Immature natural killer cell (primary cell): ENCODE measurements at regions not wholly inside any gene's neighbourhood (a gene's known extent, or its start where the extent isn't known, plus 50 kb on each side); places are given as distances from the start of the nearest gene placed in this dataset.

ENCODE experiments used
- DNase-seq, 3 donors: peaks; one replicate each; pipeline ENCODE4 v3.0.0; 2022; ENCODE audit warnings: mixed read lengths in 1 of 3
- H3K27ac Mint-ChIP-seq, 6 donors: one replicate each; pipeline ENCODE4 v1.8.0; 2020; ENCODE audit warnings: mixed read lengths in 6 of 6, mild to moderate bottlenecking in 5 of 6, inconsistent platforms in 4 of 6, moderate library complexity in 3 of 6
- H3K27me3 Mint-ChIP-seq, 3 donors: one replicate each; pipeline ENCODE4 v1.8.0; 2020 to 2021; ENCODE audit warnings: low read depth in 3 of 3, mild to moderate bottlenecking in 3 of 3, mixed read lengths in 3 of 3, moderate library complexity in 3 of 3, inconsistent platforms in 1 of 3
- H3K36me3 Mint-ChIP-seq, 3 donors: one replicate each; pipeline ENCODE4 v1.8.0; 2020; ENCODE audit warnings: mixed read lengths in 3 of 3, inconsistent platforms in 2 of 3, mild to moderate bottlenecking in 2 of 3
- H3K4me1 Mint-ChIP-seq, 2 donors: one replicate each; pipeline ENCODE4 v1.8.0; 2020; ENCODE audit warnings: inconsistent platforms in 2 of 2, mild to moderate bottlenecking in 2 of 2, mixed read lengths in 2 of 2, moderate library complexity in 1 of 2
- H3K4me3 Mint-ChIP-seq, 5 donors: one replicate each; pipeline ENCODE4 v1.8.0; 2020; ENCODE audit warnings: mild to moderate bottlenecking in 5 of 5, mixed read lengths in 5 of 5, inconsistent platforms in 3 of 5, moderate library complexity in 3 of 5
- H3K9me3 Mint-ChIP-seq, 6 donors: one replicate each; pipeline ENCODE4 v1.8.0; 2020; ENCODE audit warnings: mild to moderate bottlenecking in 6 of 6, mixed read lengths in 6 of 6, inconsistent platforms in 4 of 6, moderate library complexity in 3 of 6

DNA sequence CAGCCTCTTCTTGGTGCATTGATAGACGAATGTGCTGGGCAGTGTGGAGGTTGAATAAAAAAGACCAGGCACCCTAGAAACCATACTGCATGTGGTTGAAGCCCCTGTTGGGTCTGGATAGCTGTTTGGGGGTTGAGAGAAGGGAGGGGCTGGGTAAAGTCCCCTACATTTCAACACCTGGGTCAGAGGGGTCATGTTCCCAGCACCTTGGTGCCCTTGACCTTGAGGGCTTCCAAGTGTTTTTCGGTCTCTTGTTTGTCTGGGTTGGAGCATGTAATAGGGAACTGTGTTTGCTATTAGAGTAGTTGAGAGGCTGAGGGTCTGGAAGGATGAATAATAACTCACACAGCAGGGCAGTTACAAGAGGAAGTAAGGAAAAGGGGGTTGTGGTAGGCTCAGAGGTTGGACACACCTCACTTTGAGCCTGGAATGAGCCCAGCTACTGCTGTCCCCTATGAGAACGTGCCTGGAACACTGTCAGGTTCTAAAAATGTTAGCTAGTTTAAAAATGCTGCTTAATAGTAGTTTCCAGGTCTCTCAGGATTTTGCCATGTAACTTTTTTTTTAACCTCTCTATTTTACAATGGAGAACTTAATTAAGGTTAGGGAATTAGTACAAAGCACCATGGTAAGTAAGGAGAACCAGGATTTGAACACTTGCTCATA lies 155.2 kb upstream of the SPRY4 start:
- peaks cover 0 to 14% (median 9%) of the 10 kb centered on the region in 6 donors for H3K9me3 Mint-ChIP-seq
- peaks cover 4 to 6% (median 5%) of the 10 kb centered on the region in 3 donors for H3K27me3 Mint-ChIP-seq
- H3K27ac Mint-ChIP-seq, result no peak overlapping the region
- DNase-seq, result no peak
- H3K4me3 Mint-ChIP-seq, result no peak overlapping the region
- H3K4me1 Mint-ChIP-seq, result no peaks in the 10 kb centered on the region
- H3K36me3 Mint-ChIP-seq, result peaks cover 4 to 10% (median 4%) of the 10 kb centered on the region in 3 donors

DNA sequence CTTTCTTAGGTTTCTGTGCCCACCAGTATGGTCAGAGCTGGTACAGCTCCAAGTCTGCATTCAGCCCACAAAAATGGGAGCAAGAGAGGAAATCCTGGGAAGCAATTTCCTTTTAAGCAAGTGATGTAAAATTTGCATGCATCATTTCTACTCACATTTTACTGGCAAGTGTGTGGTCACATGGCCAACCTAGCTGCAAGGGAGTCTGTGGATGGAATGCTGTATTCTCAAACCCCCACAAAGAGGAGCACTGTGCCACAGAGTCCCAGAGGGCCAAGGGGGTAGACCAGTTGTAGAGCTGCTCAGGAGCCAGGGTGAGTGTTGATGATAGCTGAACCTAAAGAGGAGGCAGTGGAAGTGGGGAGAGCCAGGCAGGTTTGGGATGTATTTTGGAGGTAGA lies 154.3 kb upstream of the SPRY4 start:
- Mint-ChIP-seq H3K27ac (no peak overlapping the region), H3K4me3 (no peak overlapping the region), H3K36me3 (peaks cover 4 to 10% (median 4%) of the 10 kb centered on the region in 3 donors), H3K9me3 (peaks cover 0 to 12% (median 7%) of the 10 kb centered on the region in 6 donors), H3K27me3 (peaks cover 4 to 7% (median 5%) of the 10 kb centered on the region in 3 donors), H3K4me1 (no peaks in the 10 kb centered on the region)
- DNase-seq, result no peak

DNA sequence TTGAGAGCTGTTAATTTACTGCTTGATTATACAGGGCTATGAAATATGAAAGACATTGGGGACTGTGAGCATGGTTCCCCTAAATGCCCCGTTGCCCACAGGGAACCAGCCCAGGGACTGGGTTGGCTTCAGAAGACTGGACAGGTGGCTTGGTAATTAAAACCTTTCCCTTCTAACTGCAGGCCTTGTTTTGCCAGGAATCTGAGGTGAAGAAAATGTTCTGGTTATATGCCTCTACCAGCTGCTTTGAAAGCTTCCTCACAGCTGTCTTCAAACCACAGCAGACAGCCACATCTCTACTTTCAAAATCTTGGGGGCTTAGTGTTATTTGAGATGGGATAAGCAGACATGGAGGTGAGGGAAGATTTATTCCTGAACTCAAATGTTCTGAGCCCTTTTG lies 153.3 kb upstream of the SPRY4 start:
- H3K36me3 Mint-ChIP-seq, result peaks cover 4 to 10% (median 4%) of the 10 kb centered on the region in 3 donors
- H3K4me1 Mint-ChIP-seq, result no peaks in the 10 kb centered on the region
- peaks cover 2 to 9% (median 4%) of the 10 kb centered on the region in 3 donors for H3K27me3 Mint-ChIP-seq
- no peak for DNase-seq
- no peak overlapping the region for H3K27ac Mint-ChIP-seq
- peaks cover 0 to 12% (median 7%) of the 10 kb centered on the region in 6 donors for H3K9me3 Mint-ChIP-seq
- no peak overlapping the region for H3K4me3 Mint-ChIP-seq

DNA sequence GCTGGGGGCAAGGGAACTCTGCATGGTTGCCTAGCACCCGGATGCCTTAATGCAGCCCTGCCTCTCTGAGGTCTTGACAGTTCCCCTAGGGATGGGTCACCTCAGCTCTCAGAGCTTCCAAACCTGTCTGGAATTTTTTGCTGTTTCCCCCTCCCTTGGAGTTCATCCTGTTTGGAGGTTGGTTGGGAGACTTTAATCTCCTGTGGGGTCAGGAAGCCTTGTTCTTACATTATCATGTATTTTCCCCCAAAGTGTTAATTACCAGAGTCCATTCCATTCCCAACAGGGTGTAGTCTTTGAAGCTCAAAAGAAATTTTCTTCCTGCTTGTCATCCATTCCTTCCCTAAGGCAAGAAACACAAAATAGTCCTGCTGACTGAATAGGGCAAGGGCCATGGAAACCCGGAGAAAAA lies 150.3 kb upstream of the SPRY4 start:
- Mint-ChIP-seq H3K36me3 (peaks cover 4 to 10% (median 4%) of the 10 kb centered on the region in 3 donors), H3K4me3 (no peak overlapping the region), H3K27me3 (peaks cover 2 to 10% (median 4%) of the 10 kb centered on the region in 3 donors), H3K9me3 (peaks cover 0 to 12% (median 7%) of the 10 kb centered on the region in 6 donors), H3K4me1 (peaks cover 4 to 8% of the 10 kb centered on the region in 2 donors), H3K27ac (no peak overlapping the region)
- no peak for DNase-seq

DNA sequence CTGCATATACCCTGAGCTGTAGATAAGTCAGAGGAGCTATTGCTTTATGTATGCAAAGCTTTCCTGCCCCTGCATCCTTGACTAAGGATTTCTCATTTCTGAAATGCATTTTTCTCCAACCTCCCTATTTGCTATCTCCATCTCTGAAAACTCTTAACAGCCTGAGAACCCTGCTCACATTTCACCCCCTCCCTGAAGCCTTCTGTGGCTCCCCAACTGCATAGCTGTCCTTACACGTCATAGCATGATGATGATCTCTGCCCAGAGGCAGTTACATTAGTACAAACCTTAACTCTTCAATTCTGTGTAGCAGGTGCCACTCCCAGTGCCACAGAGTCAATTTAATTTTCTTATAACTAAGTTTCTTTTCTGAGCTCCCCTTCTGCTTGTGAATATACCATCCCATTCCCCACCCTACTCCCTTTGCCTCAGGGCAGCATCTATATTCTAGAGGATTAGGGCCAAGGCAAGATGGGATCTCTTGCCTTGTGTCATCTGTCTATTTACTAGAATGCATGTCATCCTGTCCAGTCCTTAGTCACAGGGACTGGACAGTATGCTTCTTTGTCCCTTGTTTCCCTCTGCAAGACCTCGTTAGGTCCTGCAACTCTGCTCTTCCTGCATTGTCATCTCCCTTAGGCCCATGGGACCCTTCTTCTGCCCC lies 149.7 kb upstream of the SPRY4 start:
- H3K27me3 Mint-ChIP-seq, result peaks cover 2 to 10% (median 4%) of the 10 kb centered on the region in 3 donors
- H3K27ac Mint-ChIP-seq, result no peak overlapping the region
- peaks cover 4 to 8% of the 10 kb centered on the region in 2 donors for H3K4me1 Mint-ChIP-seq
- peaks cover 0 to 12% (median 7%) of the 10 kb centered on the region in 6 donors for H3K9me3 Mint-ChIP-seq
- no peak for DNase-seq
- H3K36me3 Mint-ChIP-seq, result peaks cover 4 to 10% (median 4%) of the 10 kb centered on the region in 3 donors
- no peak overlapping the region for H3K4me3 Mint-ChIP-seq

DNA sequence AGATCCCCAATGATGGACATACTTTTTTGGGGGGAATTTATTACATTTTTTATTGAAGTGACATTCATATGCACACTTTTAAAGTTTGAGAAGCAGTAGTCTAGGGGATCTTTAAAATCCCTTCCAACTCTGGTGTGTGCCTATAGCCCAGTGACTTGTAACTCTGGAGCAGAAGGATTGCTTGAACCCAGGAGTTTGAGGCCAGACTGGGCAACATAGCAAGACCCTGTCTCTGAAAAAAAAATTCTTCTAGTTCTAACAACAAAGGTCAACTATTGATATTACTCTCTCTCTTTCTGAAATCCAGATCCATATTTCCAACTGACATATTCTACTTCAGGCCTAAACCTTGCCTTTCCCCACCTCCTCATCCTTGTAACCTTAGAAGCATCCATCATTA lies 148.2 kb upstream of the SPRY4 start:
- no peaks in the 10 kb centered on the region for H3K36me3 Mint-ChIP-seq
- no peak overlapping the region for H3K4me3 Mint-ChIP-seq

DNA sequence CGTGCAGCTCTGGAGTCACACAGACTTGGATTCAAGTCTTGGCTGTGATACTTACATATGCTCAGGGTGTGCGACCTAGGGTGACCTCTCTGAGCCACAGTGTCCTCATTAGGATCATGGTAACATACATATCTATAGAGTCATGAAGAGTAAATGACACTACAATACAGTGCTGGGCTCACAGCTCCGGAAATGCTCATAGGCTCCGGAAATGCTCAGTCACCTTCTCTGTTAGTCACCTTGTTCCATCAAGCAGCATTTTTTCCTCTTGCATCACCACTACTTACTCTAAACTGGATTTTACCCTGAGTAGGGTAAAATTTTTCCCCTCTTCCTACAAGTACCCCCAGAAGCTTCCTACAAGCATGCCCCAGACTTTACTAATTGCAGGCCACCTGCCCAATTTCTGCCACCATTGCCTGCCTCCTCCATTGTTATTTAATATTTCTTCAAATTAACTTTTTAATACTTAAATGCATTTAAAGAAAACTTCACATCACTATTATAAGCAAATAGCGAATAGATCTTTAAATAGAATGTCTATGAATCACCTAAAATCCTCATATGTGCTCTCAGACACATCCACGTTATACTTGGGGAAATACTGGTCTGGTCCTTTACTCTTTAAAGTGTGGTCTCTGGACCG lies 147.6 kb upstream of the SPRY4 start:
- Mint-ChIP-seq H3K27ac (no peak overlapping the region), H3K4me1 (peaks cover 4 to 8% of the 10 kb centered on the region in 2 donors), H3K9me3 (no peaks in the 10 kb centered on the region), H3K36me3 (no peaks in the 10 kb centered on the region), H3K27me3 (peaks cover 0 to 10% (median 8%) of the 10 kb centered on the region in 3 donors), H3K4me3 (no peak overlapping the region)
- DNase-seq, result peak in 1 of 3 donors; percentile 9

More for the DNA sequence above, 148.2 kb upstream of the SPRY4 start:
- H3K4me1 Mint-ChIP-seq, result peaks cover 4 to 8% of the 10 kb centered on the region in 2 donors
- DNase-seq, result no peak
- H3K27ac Mint-ChIP-seq, result peak overlapping the region in 1 of 6 donors; percentile 19
- H3K27me3 Mint-ChIP-seq, result peaks cover 0 to 10% (median 6%) of the 10 kb centered on the region in 3 donors
- no peaks in the 10 kb centered on the region for H3K9me3 Mint-ChIP-seq

DNA sequence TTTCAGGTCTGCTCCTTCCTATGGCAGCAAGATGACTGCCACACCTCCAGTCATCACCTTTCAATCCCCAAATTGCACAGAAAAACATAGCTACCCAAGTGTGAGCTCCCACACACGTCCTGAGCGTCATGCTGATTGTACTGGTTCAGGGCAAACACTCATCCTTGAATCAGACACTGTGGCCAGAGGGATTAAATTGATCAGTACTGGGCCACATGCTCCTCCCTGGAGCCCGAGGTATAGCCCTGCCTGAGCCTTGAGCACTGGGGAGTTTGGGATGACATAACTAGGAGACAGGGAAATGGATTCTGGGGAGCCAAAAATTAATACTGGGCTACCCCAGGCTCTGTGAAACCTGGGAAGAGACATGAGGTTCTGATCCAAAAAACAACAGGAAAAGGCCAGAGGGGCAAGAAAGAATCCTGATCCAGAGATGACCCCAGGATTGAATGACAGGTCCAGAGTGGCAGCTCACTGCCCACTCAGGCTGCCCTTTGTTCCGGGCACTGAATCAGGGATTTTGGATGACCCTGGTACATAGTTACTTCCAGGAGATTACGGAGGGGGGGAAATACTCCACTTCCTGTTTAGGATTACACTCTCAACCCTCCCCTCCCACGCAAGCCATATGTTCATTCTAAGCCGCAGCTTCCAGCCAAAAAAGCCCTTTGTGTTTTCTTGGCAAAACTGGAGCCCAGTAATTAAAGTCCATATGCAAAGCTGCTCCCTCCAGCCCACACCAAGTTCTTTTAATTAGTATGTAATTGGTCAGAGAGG lies 141.6 kb upstream of the SPRY4 start:
- no peak for DNase-seq
- no peaks in the 10 kb centered on the region for H3K4me1 Mint-ChIP-seq
- no peaks in the 10 kb centered on the region for H3K9me3 Mint-ChIP-seq

DNA sequence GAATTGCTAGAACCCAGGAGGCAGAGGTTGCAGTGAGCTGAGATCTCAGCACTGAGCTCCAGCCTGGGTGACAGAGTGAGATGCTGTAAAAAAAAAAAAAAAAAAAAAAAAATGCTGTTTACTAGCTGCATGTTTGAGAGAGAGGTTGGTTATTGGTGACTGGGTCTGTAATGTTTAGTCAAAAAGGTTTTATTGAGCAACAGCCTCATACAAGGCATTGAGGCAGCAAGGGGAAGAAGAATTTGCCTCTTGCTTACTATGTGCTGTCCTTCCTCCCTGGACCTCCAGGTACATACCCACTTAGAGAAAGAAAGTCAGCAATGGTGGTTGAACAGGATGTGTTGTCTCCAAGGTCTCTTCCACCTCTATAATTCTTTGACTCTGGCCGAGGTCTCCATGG lies 140.7 kb upstream of the SPRY4 start:
- DNase-seq, result no peak
- Mint-ChIP-seq H3K4me3 (no peak overlapping the region), H3K27me3 (peaks cover 0 to 5% (median 0%) of the 10 kb centered on the region in 3 donors), H3K27ac (no peak overlapping the region), H3K4me1 (no peaks in the 10 kb centered on the region), H3K36me3 (no peaks in the 10 kb centered on the region), H3K9me3 (no peaks in the 10 kb centered on the region)

More for the DNA sequence above, 141.6 kb upstream of the SPRY4 start:
- H3K27ac Mint-ChIP-seq, result no peak overlapping the region
- no peak overlapping the region for H3K4me3 Mint-ChIP-seq
- peaks cover 0 to 5% (median 0%) of the 10 kb centered on the region in 3 donors for H3K27me3 Mint-ChIP-seq
- no peaks in the 10 kb centered on the region for H3K36me3 Mint-ChIP-seq

DNA sequence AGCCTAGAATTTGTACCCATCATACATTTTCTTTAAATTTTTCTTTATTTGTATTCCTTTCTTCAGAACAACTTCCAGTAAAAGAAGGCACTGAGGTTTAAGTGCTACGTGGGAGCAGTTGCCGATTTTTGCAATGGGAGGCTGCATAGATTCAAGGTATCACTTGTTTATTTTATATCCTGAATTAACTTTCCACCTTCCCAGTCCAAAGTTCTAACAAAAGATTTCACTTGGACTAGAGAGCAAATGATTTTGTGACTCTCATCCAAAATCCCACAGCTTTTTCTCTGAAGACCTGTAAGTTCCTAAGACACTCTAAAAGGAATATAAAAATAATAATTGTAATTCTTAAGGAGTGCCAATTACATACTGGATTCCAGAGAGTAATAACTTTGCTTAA lies 139.1 kb upstream of the SPRY4 start:
- Mint-ChIP-seq H3K27ac (no peak overlapping the region), H3K27me3 (peaks cover 0 to 5% (median 0%) of the 10 kb centered on the region in 3 donors), H3K4me1 (peaks cover 2 to 4% of the 10 kb centered on the region in 2 donors), H3K4me3 (no peak overlapping the region), H3K36me3 (peaks cover 0 to 3% (median 0%) of the 10 kb centered on the region in 3 donors), H3K9me3 (no peaks in the 10 kb centered on the region)
- DNase-seq, result no peak

DNA sequence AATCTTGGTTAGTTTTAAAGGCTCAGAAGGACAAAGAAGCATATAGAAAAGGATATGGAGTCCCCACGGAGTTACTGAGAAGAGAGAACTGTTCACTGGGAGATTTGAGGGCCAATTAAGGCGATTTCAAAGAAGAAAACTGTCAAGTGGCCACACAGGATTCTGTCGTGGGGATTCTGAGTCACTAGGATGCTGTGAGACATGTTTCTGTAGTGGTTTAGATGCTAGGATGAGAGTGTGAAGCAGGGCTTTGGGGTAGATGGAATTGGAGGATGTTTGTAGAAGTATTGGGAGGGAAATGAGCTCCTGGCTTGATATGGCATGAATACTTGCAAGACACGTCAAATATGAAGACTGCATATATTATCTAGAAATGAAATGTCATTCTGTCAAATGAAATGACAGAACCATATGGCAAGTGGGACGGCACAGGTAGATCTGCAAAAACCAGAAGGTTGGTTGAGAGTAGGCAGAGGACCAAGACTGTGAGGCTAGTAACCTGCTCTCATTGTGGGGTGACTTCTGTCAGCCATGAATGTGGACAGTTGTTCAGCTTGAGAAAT lies 136.3 kb upstream of the SPRY4 start:
- Mint-ChIP-seq H3K4me3 (no peak overlapping the region), H3K4me1 (peaks cover 23 to 24% of the 10 kb centered on the region in 2 donors), H3K9me3 (no peaks in the 10 kb centered on the region), H3K36me3 (peaks cover 0 to 3% (median 0%) of the 10 kb centered on the region in 3 donors), H3K27ac (no peak overlapping the region), H3K27me3 (peaks cover 0 to 2% (median 1%) of the 10 kb centered on the region in 3 donors)
- no peak for DNase-seq

DNA sequence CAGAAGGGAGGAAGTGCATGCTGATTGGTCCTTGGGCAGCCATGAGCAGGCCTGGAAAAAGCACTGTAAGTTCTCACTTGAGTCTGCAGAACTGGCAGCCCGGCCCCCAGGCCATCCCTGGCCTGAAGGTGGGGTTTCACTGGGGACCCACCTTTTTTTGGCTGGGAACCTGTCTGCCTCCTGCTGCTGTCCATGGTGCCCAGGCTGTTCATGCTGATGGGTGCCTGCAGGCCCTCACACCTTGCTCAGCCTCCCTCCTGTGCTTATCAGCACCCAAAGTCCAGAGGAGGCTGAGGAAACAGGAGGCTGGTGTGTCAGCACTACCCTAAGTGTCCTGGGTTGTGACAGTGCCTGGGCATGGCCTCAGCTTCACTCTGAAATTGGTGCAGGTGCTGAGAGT lies 134.4 kb upstream of the SPRY4 start:
- Mint-ChIP-seq H3K4me1 (peaks cover 36 to 38% of the 10 kb centered on the region in 2 donors), H3K4me3 (no peak overlapping the region), H3K27ac (peak overlapping the region in 1 of 6 donors; percentile 31), H3K36me3 (peaks cover 0 to 3% (median 0%) of the 10 kb centered on the region in 3 donors), H3K9me3 (no peaks in the 10 kb centered on the region), H3K27me3 (peaks cover 0 to 2% (median 0%) of the 10 kb centered on the region in 3 donors)
- DNase-seq, result no peak

DNA sequence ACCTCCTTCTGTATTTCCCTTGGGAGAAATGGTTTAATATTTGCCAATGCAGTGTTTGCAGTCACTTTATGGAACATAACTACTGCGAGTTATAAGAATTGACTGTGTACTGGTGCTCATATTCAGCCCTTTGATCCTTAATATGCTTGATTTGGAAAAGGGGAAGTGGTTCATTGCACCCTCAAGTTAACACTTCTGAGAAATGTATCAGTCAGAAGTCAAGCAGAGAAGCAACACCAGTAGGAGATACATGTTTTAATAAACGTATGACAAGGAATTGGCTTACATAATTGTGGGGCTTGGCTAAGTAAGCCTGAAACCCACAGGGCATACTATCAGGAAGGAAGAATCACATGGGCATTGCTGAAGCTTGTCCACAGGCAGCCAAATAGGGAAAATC lies 131.0 kb upstream of the SPRY4 start:
- peaks cover 0 to 5% (median 3%) of the 10 kb centered on the region in 3 donors for H3K27me3 Mint-ChIP-seq
- peaks cover 0 to 6% (median 3%) of the 10 kb centered on the region in 3 donors for H3K36me3 Mint-ChIP-seq
- H3K9me3 Mint-ChIP-seq, result peaks cover 0 to 4% (median 2%) of the 10 kb centered on the region in 6 donors
- H3K4me1 Mint-ChIP-seq, result peaks cover 36 to 38% of the 10 kb centered on the region in 2 donors
- H3K27ac Mint-ChIP-seq, result peak overlapping the region in 5 of 6 donors; percentile 11 to 60 (median 42)
- DNase-seq, result peak in 2 of 3 donors; percentile 39 to 44
- peak overlapping the region in 4 of 5 donors; percentile 51 to 71 (median 60) for H3K4me3 Mint-ChIP-seq
